A204.1 (cell line): ENCODE measurements at regions not wholly inside any gene's neighbourhood (a gene's known extent, or its start where the extent isn't known, plus 50 kb on each side); places are given as distances from the start of the nearest gene placed in this dataset.
"Not testable (repeated sequence)": the region's sequence is repeated elsewhere in the genome, so short reads cannot be mapped to it uniquely, and the experiment has no call there.

Experiments used
- FAIRE-seq: peaks from 2 replicates; lab custom pipeline; 2012; peaks lifted over from hg19 to GRCh38; lab: Jason Lieb, UNC

GRCh38 chr21:23578027-23578426 lies 2029.3 kb downstream of the MRPL39 start:
- peak; percentile 90 for FAIRE-seq

DNA sequence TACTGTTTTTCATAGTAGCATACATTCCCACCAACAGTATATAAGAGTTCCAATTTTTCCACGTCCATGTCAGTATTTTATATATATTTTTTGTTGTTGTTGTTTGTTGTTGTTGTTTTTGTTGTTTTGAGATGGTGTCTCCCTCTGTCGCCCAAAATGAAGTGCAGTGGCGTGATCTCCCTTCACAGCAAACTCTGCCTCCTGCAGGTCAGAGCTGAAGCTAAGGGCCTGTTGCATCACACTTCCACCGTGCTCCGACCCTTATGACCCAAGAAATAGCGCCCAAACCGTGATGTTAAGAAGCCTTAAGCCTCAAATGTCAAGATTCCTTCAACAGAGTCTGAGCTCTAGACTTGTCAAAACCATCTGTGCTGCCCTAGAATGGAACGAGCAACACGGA lies 2032.3 kb downstream of the MRPL39 start:
- no peak for FAIRE-seq

- FAIRE-seq, result not testable (repeated sequence)
These were observed 2058.4 kb downstream of the MRPL39 start for GRCh38 chr21:23548924-23549323.

DNA sequence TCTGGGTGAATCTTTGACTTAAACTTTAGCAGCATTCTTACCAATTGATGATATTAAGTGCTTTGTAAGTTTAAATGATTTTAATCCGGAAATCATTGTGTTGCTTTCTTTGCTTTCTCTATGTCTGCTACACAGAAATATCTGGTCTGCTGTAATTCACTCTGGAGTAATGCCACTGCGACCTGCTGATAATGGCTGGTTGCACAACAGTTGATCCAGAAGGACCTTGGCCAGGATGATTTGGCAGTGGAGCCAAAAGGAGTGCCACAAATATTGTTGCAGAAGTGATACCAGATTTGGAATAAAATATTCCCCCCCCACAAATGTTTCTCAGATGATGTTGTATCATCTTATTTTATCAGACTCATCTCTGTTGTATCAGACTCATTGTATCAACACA lies 2063.9 kb downstream of the MRPL39 start:
- no peak for FAIRE-seq

DNA sequence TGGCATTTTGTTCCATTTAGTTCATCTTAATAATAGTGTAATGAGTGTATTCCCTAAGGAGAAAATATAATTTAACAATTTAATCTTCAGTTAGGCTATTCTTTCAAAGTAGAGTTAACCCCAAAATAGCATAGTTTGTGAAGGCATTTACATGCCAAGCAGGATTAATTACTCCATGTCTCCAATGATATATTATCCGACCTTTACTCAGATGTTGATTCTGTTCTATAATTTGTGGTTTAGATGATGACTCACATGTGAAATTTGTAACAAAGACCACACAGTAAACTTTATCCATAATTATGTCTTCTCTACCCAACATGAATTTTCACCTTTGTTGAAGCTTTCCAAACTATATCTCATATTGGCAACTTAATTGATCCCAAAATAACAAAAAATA lies 2065.2 kb downstream of the MRPL39 start:
- no peak for FAIRE-seq

- FAIRE-seq, result no peak
These were observed 2065.7 kb downstream of the MRPL39 start for GRCh38 chr21:23541571-23541970.

GRCh38 chr21:23534850-23535249 lies 2072.4 kb downstream of the MRPL39 start:
- no peak for FAIRE-seq

DNA sequence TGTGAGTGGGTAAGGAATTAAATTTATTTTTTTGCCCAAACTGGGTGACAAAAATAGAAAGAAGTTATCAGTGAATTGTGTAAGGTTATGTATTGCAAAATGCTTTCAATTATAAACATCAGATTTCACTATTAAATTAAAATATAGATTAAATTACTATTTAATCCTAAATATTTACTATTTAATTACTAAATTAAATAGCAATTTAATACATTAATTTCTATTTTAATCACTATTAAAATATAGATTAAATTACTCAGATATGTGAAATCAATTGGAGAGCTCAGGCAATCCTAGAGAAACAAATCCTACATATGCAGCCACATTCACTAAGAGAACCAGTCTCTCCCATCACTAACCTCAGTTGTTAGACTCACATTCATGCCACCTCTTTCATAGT lies 2075.8 kb downstream of the MRPL39 start:
- FAIRE-seq, result peak; percentile 16

DNA sequence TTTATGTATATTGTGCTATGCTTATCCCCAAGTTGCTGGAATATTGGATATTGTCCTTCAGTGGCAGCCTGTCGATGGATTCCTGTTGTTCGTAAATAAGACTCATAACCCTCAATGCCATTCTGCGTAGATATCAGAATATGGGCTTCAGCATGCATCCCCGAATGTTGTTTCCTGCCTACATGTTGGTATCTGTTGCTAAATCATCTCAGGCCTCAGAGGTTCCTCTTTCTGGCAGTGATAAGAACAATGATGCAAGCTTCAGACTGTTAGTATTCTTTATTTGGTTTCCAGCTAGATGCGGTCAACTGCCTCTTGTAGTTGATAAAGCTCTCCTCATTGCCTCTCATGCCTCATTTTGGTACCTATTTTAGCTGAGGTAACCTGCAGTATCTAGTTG lies 2082.6 kb downstream of the MRPL39 start:
- FAIRE-seq, result no peak

- FAIRE-seq, result no peak
These were observed 2084.5 kb downstream of the MRPL39 start for GRCh38 chr21:23522751-23523150.

GRCh38 chr21:23507501-23507900 lies 2099.8 kb downstream of the MRPL39 start:
- no peak for FAIRE-seq

DNA sequence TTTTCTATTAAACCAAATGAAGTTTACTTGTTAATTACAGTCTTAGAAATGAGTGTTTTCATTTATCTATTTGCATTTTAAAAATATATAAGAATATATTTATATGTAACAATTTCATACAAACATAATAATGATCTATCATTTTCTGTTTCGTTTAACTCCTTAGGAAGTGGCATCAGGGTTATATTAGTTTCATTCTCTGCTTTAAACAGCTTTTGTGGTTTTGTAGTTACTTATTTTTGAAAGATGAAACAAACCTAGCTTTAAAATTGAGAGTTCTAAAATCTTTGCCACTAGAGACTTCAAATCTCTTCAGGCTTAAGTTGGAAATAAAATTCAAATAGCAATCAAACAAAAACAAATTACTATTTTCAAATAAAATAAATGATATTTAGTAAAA lies 2110.6 kb downstream of the MRPL39 start:
- FAIRE-seq, result peak; percentile 32

DNA sequence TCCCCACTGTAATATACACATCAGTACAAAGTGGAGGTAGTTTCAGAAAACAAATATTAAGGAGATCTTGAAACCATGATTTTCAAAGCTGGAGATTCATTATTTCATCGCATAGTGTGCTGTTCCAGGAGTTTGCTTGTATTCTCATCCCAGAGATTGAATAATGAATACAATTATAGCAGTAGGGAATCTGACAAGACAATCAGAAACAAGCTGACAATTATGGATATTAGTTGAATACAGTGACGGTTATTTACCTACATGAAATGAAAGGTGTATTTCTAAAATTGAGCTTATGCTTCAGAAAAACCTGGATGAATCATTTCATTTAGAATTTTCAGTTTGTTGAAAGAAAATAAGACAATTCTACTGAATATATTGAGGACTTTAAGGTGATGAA lies 2119.0 kb downstream of the MRPL39 start:
- no peak for FAIRE-seq

DNA sequence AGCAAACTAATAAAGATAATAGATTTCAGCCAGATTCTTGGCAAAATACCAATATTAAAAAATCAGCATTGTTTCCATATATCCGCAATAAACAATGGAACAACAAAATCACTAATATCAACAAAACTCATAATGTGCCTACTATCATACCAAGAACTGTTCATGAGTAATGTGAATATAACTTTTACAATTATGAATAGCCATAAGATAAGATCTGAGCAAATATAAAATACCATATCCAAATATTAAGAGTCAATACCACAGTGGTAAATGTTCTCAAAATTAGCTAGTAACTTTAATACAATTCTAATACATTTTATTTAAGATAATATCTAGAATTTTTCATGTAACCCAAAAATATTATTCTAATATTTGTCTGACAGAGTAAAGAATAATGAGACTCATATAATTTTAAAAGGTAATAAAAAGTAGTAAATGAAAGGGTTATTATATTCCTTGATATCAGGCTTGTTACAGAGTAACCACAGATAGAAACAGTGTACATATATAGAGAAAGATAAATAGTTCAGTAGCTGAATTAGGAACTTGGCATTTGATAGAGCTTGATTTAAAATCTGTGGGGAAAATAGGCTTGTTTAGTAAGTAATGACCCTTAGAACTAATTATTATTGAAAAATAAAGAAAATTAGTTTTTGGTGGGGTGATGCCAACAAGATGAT lies 2126.6 kb downstream of the MRPL39 start:
- peak; percentile 86 for FAIRE-seq

GRCh38 chr21:23478381-23478780 lies 2128.9 kb downstream of the MRPL39 start:
- FAIRE-seq, result no peak

DNA sequence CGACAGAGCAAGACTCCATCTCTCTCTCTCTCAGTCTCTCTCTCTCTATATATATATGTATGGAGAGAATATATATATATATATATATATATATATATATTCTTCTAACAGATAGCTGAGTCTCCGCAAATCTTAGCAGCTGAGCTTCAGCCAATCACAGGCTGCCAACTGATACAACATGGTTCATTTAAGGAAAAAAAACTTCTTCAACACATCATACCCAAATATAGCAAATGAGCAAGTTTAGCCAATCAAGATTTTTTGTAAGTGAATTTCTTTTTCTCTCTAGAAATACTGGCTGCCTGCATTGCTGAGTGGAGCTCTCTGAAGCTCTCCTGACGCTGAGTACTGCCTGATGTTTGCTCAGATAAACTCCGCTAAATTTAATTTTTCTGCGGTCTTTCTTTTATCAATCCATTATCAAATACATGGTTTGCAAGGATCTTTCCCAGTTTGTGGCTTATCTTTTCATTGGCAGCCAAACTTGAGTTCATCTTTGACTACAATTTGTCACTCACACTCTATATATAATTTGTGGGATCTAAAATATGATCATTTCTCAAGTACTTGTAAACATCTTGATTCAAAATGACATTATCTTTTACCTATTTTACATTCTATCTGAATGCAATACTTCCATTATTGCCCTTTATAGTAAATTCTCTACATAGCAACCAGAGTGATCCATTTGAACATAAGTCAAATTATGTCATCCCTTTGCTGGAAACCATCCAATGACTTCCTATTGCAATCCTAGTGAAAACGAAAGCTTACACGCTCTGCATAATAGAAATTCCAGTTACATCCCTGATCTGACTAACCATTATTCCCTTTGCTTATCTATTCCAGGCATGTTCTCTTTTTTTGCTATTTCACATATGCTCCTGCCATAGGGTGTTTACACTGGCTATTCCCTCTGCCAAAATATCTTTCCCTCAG lies 2131.7 kb downstream of the MRPL39 start:
- FAIRE-seq, result no peak

DNA sequence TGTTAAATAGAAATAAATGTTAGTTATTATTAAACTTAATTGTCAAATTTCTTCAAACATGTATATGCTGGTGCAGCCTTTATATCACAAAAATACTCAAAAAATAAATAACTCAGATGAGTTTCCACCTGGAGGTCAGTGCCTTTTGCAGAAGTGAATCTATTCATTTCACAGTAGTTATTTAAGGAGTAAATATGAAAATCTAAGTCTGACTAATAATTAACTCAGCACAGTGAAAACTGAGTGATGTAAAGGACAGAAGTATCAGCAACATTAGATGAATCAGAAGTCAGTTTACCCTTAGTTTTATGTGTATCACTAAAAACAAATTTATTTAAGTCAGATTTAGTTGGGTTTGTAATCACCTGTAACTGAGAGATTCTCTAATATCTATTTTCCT lies 2135.4 kb downstream of the MRPL39 start:
- no peak for FAIRE-seq

DNA sequence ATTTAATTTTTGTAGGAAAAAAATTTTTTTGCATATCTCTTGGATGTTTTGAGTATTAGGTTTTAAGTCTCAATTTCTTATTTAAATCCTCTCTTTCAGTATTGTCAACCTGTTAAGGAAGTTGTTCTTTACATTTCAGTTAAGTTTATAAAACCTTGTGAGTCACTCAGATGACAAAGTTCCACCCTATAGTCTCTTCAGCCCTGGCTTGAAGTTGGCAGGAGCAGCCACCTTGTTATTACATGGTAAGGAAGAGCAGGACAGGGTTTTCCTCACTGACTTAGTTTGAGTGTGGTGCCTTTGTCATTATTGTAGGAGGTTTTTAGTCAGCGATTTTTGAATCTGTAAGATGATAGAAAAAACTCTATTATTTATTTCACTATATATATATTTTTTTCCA lies 2143.9 kb downstream of the MRPL39 start:
- FAIRE-seq, result no peak

- FAIRE-seq, result no peak
These were observed 2151.6 kb downstream of the MRPL39 start for GRCh38 chr21:23455676-23456075.

DNA sequence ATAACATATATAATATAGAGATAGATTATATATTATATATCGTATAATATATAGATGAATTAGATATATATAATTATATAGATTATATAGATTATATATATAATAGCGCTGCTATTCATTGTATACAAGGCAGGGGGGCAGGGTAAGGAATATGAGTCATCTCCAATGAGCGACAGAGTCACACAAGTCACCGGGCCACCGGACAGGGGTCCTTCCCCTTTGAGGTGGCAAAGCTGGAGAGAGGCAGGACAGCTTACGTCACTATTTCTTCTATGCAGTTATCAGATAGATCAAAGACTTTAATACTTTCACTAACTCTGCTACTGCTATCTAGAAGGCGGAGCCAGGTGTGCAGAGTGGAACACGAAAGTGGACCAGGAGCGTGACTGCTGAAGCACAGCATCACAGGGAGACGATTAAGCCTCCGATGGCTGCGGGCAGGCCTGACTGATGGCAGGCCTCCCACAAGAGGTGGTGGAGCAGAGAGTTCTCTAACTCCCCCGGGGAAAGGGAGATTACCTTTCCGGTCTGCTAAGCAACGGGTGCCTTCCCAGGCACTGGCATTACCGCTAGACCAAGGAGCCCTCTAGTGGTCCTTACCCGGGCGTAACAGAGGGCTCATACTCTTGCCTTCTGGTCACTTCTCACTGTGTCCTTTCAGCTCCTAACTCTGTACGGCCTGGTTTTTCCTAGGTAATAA lies 2154.7 kb downstream of the MRPL39 start:
- FAIRE-seq, result peak; percentile 82

GRCh38 chr21:23445307-23445706 lies 2162.0 kb downstream of the MRPL39 start:
- FAIRE-seq, result no peak

- FAIRE-seq, result no peak
These were observed 2169.2 kb downstream of the MRPL39 start for GRCh38 chr21:23438081-23438480.

DNA sequence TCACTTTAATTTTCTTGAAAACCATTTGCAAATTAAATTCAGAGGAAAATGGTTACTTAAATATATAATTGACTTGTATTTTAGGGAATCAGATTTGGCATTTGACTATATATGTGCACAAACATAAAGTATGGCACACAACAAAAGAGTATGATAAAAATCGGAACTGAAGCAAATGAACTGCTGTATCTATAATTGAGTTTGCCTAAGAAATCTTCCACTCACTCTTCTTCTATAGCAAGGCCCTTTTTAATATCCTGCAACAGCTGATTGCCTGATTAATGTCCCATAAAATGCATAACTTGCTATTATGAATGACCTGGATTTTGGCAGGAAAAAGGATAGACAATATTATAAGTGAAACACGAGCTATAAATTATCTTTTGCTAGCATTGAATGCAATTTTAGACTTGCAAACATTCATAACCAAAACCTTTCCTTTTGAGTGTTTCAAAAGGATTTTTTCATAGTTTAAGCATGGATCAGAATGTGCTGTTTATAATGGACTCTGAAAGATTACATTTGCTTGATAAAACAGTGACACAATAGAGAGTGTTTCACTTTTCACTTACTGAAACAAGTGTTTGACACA lies 2204.3 kb downstream of the MRPL39 start:
- FAIRE-seq, result no peak
